22Rv1 (cell line): ENCODE measurements at regions not wholly inside any gene's neighbourhood (a gene's known extent, or its start where the extent isn't known, plus 50 kb on each side); places are given as distances from the start of the nearest gene placed in this dataset.

Source experiments
- ZFX ChIP-seq: fragments of 450-650 bp; IDR thresholded peaks from 2 replicates; pipeline ENCODE4 v1.6.1; 2017; ENCODE audit warnings: antibody characterized with exemption, borderline replicate concordance
- TF ChIP-seq, protein P1 (sequence below): fragments of 450-650 bp; IDR thresholded peaks from 2 replicates; pipeline ENCODE4 v1.5.1; 2017; ENCODE audit warnings: mild to moderate bottlenecking

GRCh38 chr11:43557553-43558110 lies 122.9 kb upstream of the HSD17B12 start:
- TF ChIP-seq, protein P1, sequence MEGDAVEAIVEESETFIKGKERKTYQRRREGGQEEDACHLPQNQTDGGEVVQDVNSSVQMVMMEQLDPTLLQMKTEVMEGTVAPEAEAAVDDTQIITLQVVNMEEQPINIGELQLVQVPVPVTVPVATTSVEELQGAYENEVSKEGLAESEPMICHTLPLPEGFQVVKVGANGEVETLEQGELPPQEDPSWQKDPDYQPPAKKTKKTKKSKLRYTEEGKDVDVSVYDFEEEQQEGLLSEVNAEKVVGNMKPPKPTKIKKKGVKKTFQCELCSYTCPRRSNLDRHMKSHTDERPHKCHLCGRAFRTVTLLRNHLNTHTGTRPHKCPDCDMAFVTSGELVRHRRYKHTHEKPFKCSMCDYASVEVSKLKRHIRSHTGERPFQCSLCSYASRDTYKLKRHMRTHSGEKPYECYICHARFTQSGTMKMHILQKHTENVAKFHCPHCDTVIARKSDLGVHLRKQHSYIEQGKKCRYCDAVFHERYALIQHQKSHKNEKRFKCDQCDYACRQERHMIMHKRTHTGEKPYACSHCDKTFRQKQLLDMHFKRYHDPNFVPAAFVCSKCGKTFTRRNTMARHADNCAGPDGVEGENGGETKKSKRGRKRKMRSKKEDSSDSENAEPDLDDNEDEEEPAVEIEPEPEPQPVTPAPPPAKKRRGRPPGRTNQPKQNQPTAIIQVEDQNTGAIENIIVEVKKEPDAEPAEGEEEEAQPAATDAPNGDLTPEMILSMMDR = peak; percentile 24; the same call in 1 of the 2 replicates
- TF ChIP-seq ZFX = no peak
